GM12872 (cell line): ENCODE measurements at regions not wholly inside any gene's neighbourhood (a gene's known extent, or its start where the extent isn't known, plus 50 kb on each side); places are given as distances from the start of the nearest gene placed in this dataset.

Experiments used
- TF ChIP-seq, protein P1 (sequence below): IDR thresholded peaks from 3 replicates; pipeline ENCODE4 v1.5.1; 2011; ENCODE audit warnings: low read depth, mild to moderate bottlenecking, low read length, moderate library complexity; ENCODE audit not compliant: insufficient read depth

DNA sequence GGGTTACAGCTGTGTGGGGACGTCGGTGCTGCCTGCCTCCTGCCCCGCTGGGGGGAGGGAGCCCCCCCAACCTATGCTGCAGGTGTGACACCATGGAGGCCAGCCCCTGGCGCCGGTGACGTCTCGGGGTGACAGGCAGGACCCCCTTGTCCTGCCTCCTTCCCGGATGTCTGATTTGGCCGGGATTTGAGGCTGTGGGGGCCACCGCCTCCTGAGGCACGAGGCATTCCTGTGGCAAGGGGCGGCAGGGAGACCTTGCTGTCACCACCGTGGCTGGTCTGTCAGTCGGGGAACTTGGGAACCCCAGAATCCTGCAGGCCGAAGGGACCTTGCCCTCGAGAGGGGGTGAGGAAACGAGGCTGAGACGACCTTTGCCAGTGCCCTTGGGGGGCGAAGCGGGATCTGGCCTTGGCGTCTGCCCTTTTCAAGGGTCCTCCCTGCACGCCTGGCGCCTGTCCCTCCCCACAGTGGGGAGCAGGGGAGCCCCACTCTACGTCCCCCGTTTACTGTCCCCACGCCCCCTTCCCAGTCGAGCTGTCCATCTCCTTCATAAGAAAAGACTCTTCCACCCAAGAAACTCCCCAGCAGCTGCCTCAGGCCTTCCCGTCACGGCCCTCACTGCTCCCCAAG lies 74.4 kb downstream of the METRNL start:
- TF ChIP-seq, protein P1, sequence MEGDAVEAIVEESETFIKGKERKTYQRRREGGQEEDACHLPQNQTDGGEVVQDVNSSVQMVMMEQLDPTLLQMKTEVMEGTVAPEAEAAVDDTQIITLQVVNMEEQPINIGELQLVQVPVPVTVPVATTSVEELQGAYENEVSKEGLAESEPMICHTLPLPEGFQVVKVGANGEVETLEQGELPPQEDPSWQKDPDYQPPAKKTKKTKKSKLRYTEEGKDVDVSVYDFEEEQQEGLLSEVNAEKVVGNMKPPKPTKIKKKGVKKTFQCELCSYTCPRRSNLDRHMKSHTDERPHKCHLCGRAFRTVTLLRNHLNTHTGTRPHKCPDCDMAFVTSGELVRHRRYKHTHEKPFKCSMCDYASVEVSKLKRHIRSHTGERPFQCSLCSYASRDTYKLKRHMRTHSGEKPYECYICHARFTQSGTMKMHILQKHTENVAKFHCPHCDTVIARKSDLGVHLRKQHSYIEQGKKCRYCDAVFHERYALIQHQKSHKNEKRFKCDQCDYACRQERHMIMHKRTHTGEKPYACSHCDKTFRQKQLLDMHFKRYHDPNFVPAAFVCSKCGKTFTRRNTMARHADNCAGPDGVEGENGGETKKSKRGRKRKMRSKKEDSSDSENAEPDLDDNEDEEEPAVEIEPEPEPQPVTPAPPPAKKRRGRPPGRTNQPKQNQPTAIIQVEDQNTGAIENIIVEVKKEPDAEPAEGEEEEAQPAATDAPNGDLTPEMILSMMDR = no peak

DNA sequence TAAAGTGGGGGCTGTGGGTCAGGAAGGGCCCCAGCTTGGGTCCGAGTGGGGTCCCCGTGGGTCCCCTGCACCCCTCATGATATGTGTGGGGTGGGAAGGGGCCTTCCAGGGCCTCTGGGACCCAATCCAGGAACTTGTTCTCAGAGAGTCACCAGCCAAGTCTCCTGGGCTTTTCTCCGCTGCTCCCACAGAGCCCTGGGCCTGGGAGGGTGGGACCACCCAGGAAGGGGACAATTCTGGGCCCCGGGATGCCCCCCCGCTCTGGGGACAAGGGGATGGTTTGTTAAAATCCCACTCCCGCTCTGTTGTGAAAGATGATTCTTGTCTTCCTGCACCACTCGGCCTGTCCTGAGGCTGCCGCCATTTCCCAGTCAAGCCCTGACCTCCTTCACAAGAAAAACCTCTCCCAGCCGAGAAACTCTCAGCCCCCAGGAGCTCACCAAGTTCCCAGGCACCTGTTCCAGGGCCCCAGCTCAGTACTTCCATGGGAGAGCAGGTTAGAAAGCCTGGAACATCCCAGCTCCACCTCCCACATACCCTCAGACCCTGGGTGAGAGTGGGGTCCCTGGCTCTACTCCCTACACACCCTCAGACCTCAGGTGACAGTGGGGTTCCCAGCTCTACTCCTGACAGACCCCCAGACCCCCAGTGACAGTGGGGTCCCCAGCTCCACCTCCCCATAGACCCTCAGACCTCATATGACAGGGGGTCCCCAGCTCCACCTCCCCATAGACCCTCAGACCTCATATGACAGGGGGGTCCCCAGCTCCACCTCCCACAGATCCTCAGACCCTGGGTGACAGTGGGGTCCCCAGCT lies 75.1 kb downstream of the METRNL start:
- TF ChIP-seq, protein P1 = no peak

DNA sequence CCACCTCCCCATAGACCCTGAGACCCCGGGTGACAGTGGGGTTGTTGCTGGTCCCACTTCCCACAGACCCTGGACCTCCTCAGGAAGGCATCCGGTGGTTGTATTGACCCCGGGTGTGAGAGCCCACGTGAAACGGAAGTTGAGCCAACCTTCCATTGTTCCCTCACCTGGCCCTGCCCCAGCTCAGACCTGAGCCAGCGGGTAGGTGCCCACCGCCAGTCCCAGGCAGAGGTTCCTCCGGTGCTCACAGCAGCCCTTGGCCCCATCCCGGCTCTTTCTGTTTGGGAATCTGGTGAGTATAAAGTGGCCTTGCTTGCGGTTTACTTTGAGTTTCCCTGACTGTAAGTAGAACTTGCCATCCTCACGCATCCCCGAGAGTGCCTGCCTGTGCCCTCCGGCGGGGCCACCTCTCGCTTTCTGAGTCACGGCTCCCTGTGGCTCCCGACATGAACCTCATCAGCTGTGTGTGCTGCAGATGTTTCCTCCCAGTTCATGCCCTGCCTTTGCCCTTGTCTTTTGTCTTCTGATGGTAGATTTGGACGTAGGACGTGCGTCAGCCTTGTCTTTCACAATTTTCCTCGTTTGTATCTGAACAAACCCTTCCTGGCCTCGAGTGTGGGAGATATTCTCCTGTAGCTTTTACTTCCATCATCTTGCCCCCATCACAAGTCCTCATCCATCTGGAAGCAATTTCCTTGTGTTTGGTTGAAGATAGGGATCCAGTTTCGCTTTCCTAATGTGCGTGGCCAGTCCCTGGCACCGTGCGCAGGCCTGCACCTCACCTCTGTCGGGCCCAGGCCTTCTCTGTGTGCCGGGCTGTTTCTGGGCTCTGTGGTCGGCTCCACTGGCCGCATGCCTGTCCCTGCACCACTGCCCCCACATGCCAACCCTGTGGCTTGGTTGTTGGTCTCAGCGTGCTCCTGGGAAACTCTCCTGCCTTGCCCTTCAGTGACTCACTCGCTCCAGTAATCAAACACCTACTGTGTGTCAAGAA lies 76.0 kb downstream of the METRNL start:
- TF ChIP-seq, protein P1 = no peak

DNA sequence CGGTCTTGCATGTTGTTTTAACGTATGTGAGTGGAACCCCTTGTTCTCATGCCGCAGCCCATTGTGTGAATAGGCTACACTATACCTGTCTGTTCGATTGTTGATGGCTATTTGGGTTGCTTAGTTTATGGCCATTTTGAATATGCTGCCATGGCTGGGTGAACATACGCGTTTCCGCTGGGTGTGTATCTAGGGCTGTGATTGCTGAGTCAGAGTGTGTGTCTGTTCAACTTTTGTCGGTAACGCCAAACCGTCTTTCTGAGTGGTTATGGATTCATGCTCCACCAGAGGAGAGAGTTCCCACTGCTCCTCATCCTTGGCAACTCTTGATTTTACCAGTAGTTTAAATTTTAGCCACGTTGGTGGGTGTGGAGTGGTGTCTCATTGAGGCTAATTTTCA lies 77.0 kb downstream of the METRNL start:
- TF ChIP-seq, protein P1 = no peak

DNA sequence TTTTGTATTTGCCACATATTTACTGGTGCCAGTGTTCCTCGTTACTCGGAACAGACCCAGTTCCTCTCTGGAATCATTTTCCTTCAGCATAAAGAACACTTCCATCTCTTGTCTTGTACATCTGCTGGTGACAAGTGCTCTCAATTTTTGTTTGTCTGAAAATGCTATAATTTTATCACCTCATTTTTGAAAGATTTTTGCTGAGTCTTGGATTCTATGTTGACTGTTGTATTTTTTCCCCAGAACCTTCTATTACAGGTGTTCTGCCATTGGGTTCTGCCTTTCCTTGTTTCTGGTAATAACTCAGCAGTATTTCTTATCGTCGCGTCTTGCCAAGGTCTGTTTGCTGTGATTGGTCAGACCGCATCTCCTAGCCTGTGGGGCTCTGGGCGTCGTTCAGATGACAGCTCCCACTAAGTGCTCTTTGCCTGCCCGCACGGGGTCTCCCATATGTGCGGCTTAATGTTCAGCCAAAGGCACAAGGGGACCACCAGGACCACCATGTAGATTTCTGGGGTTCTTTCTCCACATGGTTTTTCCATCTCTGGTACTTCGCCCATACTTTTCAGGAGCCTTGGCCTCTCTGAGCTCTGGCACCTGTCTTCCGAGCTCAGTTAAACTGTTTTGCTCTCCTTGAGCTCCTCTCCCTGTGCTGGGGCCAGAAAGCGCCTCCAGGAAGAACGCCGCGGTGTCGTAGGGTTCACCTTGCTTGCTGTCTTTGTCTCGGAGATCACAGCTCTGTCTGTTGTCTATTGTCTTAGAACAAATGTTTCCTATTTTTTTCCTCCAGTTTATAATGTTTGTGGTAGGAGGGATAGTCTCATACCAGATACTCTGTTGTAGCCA lies 80.0 kb downstream of the METRNL start:
- TF ChIP-seq, protein P1 = no peak

GRCh38 chr17:83160443-83161297 lies 81.3 kb downstream of the METRNL start:
- TF ChIP-seq, protein P1 = no peak
